Neural cell (in vitro differentiated cells): ENCODE measurements at regions not wholly inside any gene's neighbourhood (a gene's known extent, or its start where the extent isn't known, plus 50 kb on each side); places are given as distances from the start of the nearest gene placed in this dataset.

Source experiments
- H2AFZ ChIP-seq: fragments of 200-600, 300-800 bp; sonication (generic), shearing (Covaris generic); 2 replicates; pipeline ENCODE4 v1.6.0; 2014; ENCODE audit warnings: low read depth, mild to moderate bottlenecking, antibody characterized with exemption, low read length, moderate library complexity
- H3F3A ChIP-seq: fragments of 200-600 bp; shearing (Covaris generic); 2 replicates; pipeline ENCODE4 v1.6.1; 2016; ENCODE audit warnings: mild to moderate bottlenecking, moderate library complexity, mixed read lengths, antibody characterized with exemption, low read length; ENCODE audit not compliant: insufficient read depth, poor library complexity, severe bottlenecking
- H3K27ac ChIP-seq: fragments of 200-600, 300-800 bp; sonication (generic), shearing (Covaris generic); 2 replicates; pipeline ENCODE4 v1.5.1; 2014; ENCODE audit warnings: mild to moderate bottlenecking, low read length, moderate library complexity
- H3K27me3 ChIP-seq: fragments of 300-800, 200-600 bp; sonication (generic), shearing (Covaris generic); 2 replicates; pipeline ENCODE4 v1.6.0; 2014; ENCODE audit warnings: mild to moderate bottlenecking, low read depth, low read length, moderate library complexity; ENCODE audit not compliant: insufficient read depth
- H3K36me3 ChIP-seq: fragments of 300-800, 200-600 bp; sonication (generic), shearing (Covaris generic); 2 replicates; pipeline ENCODE4 v1.5.1; 2014; ENCODE audit warnings: mild to moderate bottlenecking, antibody characterized with exemption, low read length, moderate library complexity; ENCODE audit not compliant: insufficient read depth
- H3K4me2 ChIP-seq: fragments of 300-800, 200-600 bp; sonication (generic), shearing (Covaris generic); 2 replicates; pipeline ENCODE4 v1.6.0; 2014; ENCODE audit warnings: mild to moderate bottlenecking, low read length
- H3K4me3 ChIP-seq: fragments of 300-800, 200-600 bp; sonication (generic), shearing (Covaris generic); 2 replicates; pipeline ENCODE4 v1.5.1; 2014; ENCODE audit warnings: mild to moderate bottlenecking, low read length, moderate library complexity
- H3K79me2 ChIP-seq: fragments of 200-600 bp; shearing (Covaris generic); replicated peaks from 2 replicates; pipeline ENCODE4 v1.6.0; 2014; ENCODE audit warnings: mild to moderate bottlenecking, low read length, moderate library complexity; ENCODE audit not compliant: insufficient read depth
- H3K9ac ChIP-seq: fragments of 300-800, 200-600 bp; sonication (generic), shearing (Covaris generic); 2 replicates; pipeline ENCODE4 v1.6.1; 2016; ENCODE audit warnings: mild to moderate bottlenecking, low read length, mixed read lengths
- H3K9me2 ChIP-seq: fragments of 200-600 bp; shearing (Covaris generic); 2 replicates; pipeline ENCODE4 v1.6.1; 2016; ENCODE audit warnings: mild to moderate bottlenecking, low read length, mixed read lengths; ENCODE audit not compliant: insufficient read depth
- H3K9me3 ChIP-seq: fragments of 200-600, 300-800 bp; sonication (generic), shearing (Covaris generic); 2 replicates; pipeline ENCODE4 v1.6.1; 2016; ENCODE audit warnings: mild to moderate bottlenecking, mixed run types, low read length, moderate library complexity, mixed read lengths
- H4K20me1 ChIP-seq: fragments of 200-600 bp; shearing (Covaris generic); 2 replicates; pipeline ENCODE4 v1.6.1; 2016; ENCODE audit warnings: mild to moderate bottlenecking, mixed run types; ENCODE audit not compliant: insufficient read depth
- EP300 ChIP-seq: fragments of 450-650 bp; conservative IDR thresholded peaks from 2 replicates; pipeline ENCODE4 v1.6.1; 2014; ENCODE audit warnings: antibody characterized with exemption, mild to moderate bottlenecking, moderate library complexity; ENCODE audit not compliant: poor library complexity, severe bottlenecking
- EZH2 ChIP-seq: fragments of 200-600, 300-800 bp; shearing (Covaris generic), sonication (generic); IDR thresholded peaks from 2 replicates; pipeline ENCODE4 v1.6.1; 2014; ENCODE audit warnings: antibody characterized with exemption, low read length, borderline replicate concordance, mild to moderate bottlenecking; ENCODE audit not compliant: insufficient read depth, poor library complexity, severe bottlenecking
- MXI1 ChIP-seq: fragments of 450-650 bp; conservative IDR thresholded peaks from 2 replicates; pipeline ENCODE4 v1.6.1; 2014; ENCODE audit warnings: antibody characterized with exemption, mild to moderate bottlenecking; ENCODE audit not compliant: poor library complexity, severe bottlenecking
- POLR2AphosphoS5 ChIP-seq: IDR thresholded peaks from 2 replicates; pipeline ENCODE4 v1.6.1; 2012
- RAD21 ChIP-seq: fragments of 450-650 bp; conservative IDR thresholded peaks from 2 replicates; pipeline ENCODE4 v1.6.1; 2014; ENCODE audit warnings: antibody characterized with exemption, mild to moderate bottlenecking, moderate library complexity
- SMC3 ChIP-seq: fragments of 450-650 bp; conservative IDR thresholded peaks from 2 replicates; pipeline ENCODE4 v1.6.1; 2014; ENCODE audit warnings: antibody characterized with exemption, mild to moderate bottlenecking, moderate library complexity; ENCODE audit not compliant: poor library complexity
- TAF1 ChIP-seq: IDR thresholded peaks from 2 replicates; pipeline ENCODE4 v1.6.1; 2012; ENCODE audit warnings: low read depth
- TF ChIP-seq, protein P1 (sequence below): IDR thresholded peaks from 2 replicates; pipeline ENCODE4 v1.6.1; 2012; ENCODE audit warnings: borderline replicate concordance
- TF ChIP-seq, protein P2 (sequence below): fragments of 450-650 bp; IDR thresholded peaks from 2 replicates; pipeline ENCODE4 v1.5.1; 2014; ENCODE audit warnings: antibody characterized with exemption, mild to moderate bottlenecking, moderate library complexity; ENCODE audit not compliant: poor library complexity, severe bottlenecking

DNA sequence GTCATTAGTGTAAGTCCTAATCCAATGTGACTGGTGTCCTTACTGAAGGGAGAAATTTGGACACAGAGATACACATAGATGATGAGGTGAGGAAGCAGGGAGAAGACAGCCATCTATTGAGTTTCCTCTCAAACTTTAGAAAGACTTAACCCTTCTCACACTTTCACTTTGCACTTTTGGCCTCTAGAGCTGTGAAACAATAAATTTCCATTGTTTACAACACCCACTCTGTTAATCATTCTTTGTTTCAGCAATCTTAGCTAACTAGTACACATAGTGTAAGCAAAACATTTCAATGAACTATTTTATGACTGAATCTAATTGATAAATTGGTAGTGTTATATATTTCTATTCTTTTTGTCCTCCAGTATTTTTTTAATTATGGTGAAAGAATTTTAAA, 1092.8 kb upstream of the POT1 start:
- no peaks in the 10 kb centered on the region for H3F3A ChIP-seq
- H3K4me2 ChIP-seq: no peak overlapping the region
- no peaks in the 10 kb centered on the region for H4K20me1 ChIP-seq
- TF ChIP-seq EZH2 (no peak), SMC3 (no peak), RAD21 (no peak), POLR2AphosphoS5 (no peak), TAF1 (no peak), EP300 (no peak), MXI1 (no peak)
- TF ChIP-seq, protein P1, sequence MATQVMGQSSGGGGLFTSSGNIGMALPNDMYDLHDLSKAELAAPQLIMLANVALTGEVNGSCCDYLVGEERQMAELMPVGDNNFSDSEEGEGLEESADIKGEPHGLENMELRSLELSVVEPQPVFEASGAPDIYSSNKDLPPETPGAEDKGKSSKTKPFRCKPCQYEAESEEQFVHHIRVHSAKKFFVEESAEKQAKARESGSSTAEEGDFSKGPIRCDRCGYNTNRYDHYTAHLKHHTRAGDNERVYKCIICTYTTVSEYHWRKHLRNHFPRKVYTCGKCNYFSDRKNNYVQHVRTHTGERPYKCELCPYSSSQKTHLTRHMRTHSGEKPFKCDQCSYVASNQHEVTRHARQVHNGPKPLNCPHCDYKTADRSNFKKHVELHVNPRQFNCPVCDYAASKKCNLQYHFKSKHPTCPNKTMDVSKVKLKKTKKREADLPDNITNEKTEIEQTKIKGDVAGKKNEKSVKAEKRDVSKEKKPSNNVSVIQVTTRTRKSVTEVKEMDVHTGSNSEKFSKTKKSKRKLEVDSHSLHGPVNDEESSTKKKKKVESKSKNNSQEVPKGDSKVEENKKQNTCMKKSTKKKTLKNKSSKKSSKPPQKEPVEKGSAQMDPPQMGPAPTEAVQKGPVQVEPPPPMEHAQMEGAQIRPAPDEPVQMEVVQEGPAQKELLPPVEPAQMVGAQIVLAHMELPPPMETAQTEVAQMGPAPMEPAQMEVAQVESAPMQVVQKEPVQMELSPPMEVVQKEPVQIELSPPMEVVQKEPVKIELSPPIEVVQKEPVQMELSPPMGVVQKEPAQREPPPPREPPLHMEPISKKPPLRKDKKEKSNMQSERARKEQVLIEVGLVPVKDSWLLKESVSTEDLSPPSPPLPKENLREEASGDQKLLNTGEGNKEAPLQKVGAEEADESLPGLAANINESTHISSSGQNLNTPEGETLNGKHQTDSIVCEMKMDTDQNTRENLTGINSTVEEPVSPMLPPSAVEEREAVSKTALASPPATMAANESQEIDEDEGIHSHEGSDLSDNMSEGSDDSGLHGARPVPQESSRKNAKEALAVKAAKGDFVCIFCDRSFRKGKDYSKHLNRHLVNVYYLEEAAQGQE: no peak
- TF ChIP-seq, protein P2, sequence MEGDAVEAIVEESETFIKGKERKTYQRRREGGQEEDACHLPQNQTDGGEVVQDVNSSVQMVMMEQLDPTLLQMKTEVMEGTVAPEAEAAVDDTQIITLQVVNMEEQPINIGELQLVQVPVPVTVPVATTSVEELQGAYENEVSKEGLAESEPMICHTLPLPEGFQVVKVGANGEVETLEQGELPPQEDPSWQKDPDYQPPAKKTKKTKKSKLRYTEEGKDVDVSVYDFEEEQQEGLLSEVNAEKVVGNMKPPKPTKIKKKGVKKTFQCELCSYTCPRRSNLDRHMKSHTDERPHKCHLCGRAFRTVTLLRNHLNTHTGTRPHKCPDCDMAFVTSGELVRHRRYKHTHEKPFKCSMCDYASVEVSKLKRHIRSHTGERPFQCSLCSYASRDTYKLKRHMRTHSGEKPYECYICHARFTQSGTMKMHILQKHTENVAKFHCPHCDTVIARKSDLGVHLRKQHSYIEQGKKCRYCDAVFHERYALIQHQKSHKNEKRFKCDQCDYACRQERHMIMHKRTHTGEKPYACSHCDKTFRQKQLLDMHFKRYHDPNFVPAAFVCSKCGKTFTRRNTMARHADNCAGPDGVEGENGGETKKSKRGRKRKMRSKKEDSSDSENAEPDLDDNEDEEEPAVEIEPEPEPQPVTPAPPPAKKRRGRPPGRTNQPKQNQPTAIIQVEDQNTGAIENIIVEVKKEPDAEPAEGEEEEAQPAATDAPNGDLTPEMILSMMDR: no peak
- no peak overlapping the region for H3K4me3 ChIP-seq
- H3K36me3 ChIP-seq: no peaks in the 10 kb centered on the region
- H3K9ac ChIP-seq: no peak overlapping the region
- H3K79me2 ChIP-seq: no peaks in the 10 kb centered on the region
- H3K27me3 ChIP-seq: no peaks in the 10 kb centered on the region
- H3K9me2 ChIP-seq: no peaks in the 10 kb centered on the region
- H3K27ac ChIP-seq: no peak overlapping the region
- H3K9me3 ChIP-seq: no peaks in the 10 kb centered on the region
- no peak overlapping the region for H2AFZ ChIP-seq

DNA sequence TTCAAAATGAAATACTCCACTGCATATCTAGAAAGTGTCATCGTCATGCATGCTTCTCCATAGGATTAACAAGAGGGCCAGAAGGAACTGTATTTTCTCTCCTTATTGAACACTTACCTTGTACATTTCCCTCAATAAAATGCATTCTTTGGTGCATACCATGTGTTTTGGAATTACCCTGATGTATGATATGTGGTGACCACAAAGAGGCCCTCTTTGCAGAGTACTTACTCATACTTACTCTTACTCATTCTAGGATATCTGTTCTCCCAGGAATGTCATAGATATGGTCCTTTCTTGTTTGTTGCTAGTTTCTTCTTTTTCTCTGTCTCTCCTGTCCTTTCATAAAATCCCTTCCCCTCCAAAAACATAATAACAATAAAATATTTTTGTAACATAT, 1087.1 kb upstream of the POT1 start:
- Histone ChIP-seq H3K9me2 (no peaks in the 10 kb centered on the region), H3K79me2 (no peaks in the 10 kb centered on the region), H3K36me3 (no peaks in the 10 kb centered on the region), H3K27me3 (no peaks in the 10 kb centered on the region), H3F3A (no peaks in the 10 kb centered on the region), H3K27ac (no peak overlapping the region), H3K9ac (no peak overlapping the region), H3K9me3 (no peaks in the 10 kb centered on the region), H4K20me1 (no peaks in the 10 kb centered on the region), H3K4me3 (no peak overlapping the region), H3K4me2 (no peak overlapping the region), H2AFZ (no peak overlapping the region)
- TF ChIP-seq POLR2AphosphoS5 (no peak), SMC3 (no peak), TAF1 (no peak), EP300 (no peak), EZH2 (no peak), MXI1 (no peak), RAD21 (no peak)
- TF ChIP-seq, protein P1: no peak
- TF ChIP-seq, protein P2: no peak
